HG02610 (cell line): ENCODE measurements at regions not wholly inside any gene's neighbourhood (a gene's known extent, or its start where the extent isn't known, plus 50 kb on each side); places are given as distances from the start of the nearest gene placed in this dataset.

Experiments used
- ATAC-seq: cut with Tn5 transposase; IDR thresholded peaks from one replicate; pipeline ENCODE4 v1.9.1; 2021; ENCODE audit warnings: mild to moderate bottlenecking, moderate library complexity; ENCODE audit not compliant: unreplicated experiment

GRCh38 chr9:7546261-7546660 is 253.3 kb downstream of the DMAC1 start:
- ATAC-seq, result no peak

DNA sequence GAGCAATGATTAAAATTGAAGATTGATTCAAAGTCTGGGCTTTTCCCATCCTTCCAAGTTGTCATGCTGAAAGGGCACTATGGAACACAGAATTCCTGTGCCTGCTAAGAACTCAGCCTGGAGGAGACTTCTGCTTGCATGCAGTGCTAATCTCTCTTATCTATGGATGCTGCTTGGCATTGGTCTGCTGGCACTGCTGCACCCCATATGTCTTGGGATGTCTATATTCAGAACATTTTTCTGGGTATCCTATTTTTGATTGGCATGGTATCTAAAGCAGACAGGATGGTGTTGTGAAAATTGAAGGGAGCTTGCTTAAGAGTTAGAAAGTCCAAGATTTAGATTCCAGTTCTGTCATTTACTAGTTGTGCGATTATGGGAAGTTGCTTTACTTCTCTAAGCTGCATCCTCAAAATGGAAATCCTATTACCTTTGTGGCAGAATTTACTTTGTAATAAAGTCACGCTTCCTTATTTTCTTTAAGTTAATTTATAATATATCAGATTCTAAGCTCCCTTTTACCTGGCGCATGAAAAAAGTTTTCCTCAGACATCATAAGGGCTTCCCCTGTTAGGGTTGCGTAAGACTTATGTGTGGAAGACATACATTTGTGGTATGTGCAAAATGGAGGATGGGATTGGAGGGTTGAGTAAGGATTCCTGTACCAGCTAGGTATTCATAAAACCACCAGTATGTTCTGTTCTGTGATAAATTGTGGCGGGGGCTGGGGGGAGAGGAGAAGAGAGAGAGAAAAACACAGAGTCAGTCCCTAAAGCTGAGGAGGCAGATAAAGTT is 254.0 kb downstream of the DMAC1 start:
- no peak for ATAC-seq

- no peak for ATAC-seq
Measured at GRCh38 chr9:7542693-7543092, 256.9 kb downstream of the DMAC1 start.

DNA sequence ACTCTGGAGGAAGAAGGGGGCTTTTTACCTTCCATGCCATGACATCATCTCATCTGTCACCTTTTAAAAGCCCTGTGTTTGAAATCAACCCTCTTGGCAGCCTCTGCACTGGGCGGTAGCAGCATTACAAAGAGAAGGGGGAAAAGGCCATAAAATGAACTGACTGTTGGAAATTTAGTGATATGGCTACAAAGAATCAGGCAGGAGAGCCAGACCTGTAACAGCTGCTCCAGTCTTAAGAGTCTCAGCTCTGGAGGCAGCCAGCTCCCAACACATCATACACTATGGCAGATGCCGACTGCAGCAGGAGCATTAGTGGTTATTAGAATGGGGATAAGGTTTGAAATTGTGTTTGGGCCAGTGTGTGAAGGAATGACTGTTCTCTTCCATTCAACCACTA is 257.5 kb downstream of the DMAC1 start:
- no peak for ATAC-seq

- peak; percentile 75 for ATAC-seq
Measured at GRCh38 chr9:7536310-7536939, 263.2 kb downstream of the DMAC1 start.

GRCh38 chr9:7534211-7534935 is 265.2 kb downstream of the DMAC1 start:
- peak; percentile 47 for ATAC-seq

DNA sequence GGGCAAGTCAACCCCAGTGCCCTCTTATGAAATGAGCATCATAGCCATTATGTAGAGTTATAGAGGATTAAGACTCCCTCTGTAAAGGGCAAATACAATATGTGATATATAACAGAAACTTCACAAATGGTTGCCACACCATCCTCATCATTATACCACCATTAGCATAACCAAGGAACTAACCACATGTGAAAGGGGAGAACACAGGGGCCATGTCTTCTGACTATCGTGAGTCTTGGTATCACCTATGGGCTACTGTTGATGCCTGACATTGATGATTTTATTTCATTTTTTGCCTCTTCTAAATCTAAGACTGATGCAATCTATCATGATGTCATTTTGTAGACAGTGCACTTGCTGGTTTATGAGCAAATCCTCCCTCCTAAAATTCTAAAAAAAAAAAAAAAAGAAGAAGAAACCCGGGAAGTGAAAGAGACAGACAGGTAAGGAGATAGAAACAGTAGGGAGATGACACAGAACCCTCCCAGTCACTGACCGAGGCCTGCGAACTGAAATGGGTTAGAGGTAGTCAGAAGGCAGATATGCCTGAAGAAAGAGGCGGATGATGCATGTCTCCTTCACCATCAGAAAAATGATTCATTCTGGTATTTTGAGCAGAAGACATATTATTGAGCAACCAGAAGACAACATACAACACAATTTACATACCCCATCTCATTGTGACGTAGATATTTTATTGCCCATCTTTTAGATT is 266.0 kb downstream of the DMAC1 start:
- no peak for ATAC-seq

DNA sequence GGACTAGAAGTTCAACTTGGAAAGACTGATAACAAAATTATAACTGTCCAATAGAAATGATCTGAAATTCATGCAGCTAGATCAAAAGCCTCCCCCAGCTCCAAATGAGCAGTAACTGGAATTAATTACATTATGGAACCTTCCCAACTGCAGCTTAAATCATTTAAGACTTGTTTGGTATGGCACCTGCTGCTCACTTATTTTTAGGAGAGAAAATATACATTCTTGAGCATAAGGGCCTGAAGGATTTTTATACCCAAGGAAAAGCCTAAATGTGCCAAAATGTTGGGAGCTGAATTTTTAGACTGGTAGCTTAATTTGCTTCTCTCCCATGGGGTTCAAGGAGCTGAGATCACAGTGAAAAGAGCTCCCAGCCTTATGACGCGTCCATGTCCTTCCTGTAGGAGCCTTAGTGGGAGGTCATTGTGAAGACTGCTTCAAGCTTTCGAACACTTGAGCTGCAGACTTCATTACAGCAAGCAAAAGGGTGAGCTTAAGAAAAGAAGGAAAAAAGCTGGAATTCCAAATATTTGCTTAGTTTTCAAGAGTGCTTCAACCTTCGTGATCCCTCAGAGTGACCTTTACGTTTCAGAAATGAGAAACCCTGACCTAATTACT is 276.0 kb downstream of the DMAC1 start:
- no peak for ATAC-seq

DNA sequence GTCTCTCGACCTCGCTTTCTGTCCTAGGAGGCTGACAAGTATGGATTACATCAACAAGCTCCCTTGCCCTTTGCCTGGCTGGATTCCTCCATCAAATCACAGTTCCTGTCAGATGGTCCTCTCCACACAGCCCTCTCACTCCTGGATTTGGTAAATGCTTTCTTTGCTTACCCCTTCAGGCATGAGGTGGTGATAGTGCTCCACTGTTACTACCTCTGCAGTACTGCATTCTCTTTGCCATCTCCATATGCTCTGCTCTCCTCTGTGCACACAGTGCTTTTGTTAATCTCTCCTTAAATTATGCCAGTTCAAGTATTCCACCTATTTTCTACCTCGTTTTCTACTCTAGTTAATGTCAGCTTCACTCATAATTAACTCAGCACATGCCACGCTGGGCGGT is 279.2 kb downstream of the DMAC1 start:
- ATAC-seq, result no peak

- ATAC-seq, result no peak
Measured at GRCh38 chr9:7516376-7516775, 283.2 kb downstream of the DMAC1 start.

- no peak for ATAC-seq
Measured at GRCh38 chr9:7510199-7510598, 289.4 kb downstream of the DMAC1 start.

- ATAC-seq, result no peak
Measured at GRCh38 chr9:7509576-7510145, 289.9 kb downstream of the DMAC1 start.

GRCh38 chr9:7508516-7508915 is 291.1 kb downstream of the DMAC1 start:
- ATAC-seq, result no peak

DNA sequence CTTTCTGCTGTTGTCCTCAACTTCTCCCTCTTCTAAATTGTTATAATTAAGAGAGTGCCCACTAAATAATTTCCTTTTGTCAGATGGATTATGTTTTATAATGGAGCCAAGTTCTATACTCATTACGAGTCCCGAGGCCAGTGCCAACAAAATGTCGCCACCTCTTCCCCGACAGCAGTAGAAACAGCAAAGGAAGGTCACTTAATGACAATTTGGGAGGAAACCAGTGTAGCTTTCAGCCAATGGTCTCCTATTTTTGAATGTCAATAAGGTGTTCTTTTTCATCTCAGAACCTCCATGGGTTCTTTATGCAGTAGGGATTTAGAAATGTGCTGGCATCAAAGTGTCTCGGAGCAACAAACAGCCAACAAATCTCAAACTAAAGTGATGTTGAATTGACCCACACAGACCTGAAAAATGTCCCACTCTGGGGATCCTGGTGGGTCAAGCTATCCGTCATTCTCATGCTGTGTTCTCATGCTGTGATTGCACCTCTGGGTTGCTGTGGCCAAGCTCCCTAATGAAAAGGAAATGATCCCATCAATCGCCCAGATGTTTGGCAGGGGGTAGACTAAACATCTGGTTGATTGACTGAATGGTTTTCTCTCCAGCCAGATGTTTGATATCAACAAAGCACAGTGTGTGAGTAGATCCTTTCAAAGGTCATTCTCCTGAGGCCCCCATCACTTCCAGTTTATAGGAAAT is 291.9 kb downstream of the DMAC1 start:
- ATAC-seq, result no peak

DNA sequence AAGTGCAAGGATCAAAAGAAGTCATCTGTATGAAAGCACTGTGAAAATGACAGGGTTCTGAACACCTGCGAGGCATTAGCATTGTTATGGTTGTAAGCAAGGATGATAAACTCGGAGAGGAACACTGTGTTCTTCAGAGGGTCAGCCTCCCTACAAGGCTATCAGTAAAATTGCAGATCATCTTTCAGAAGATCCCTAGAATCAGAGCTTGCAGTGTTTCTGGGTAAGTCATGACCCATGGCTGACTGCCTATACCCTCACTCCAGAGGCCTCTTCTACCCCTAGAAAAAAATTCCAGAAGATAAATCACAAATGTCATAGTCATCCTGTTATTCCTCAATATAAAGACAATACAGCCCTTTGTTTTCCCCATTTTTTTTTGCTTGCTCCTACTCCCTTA is 292.6 kb downstream of the DMAC1 start:
- no peak for ATAC-seq

DNA sequence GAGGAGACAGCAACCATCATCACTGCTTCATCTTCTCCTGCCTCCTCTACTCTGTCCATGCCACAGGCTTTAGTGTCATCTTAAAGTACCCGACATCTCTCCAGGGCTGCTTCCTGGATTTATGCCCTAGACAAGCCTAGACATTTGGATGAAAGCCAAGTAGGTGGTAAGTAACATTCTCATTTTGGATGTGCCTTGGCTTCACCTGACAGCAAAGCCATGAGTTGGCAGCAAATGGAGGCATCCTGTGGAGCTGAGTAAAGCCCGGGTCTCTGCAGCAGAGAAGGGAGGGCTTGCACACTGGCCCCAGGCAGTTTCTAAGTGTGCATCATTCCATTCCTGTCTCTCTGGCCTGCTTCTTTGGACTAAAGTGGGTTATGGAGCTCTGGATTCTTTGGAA is 299.1 kb downstream of the DMAC1 start:
- ATAC-seq, result no peak

DNA sequence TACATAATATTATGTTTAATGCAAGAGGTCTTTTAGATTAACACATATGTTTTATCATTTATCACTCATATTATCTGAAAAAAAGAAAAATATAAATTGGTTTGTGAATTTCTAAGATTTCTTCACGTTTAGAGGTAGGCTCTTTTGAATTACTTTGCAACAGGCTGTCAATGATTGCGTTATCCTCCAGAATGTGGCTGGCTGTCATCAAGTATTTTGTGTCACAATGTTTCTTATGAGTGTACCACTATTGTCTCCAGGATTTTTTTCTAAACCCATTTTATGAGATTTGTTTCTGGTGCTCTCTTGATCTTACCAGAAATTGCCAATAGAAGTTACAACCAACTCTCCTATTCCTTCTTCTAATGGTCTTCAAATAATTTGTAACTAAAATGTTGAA is 307.9 kb downstream of the DMAC1 start:
- no peak for ATAC-seq

GRCh38 chr9:7490317-7491108 is 309.1 kb downstream of the DMAC1 start:
- no peak for ATAC-seq

- no peak for ATAC-seq
Measured at GRCh38 chr9:7489036-7489435, 310.5 kb downstream of the DMAC1 start.
